OCI-LY1 (cell line): ENCODE measurements at regions not wholly inside any gene's neighbourhood (a gene's known extent, or its start where the extent isn't known, plus 50 kb on each side); places are given as distances from the start of the nearest gene placed in this dataset.

ENCODE experiments used
- CTCF ChIP-seq: fragments of 200-600 bp; sonication (generic), shearing (Covaris generic); IDR thresholded peaks from 2 replicates; pipeline ENCODE4 v1.5.1; 2017; ENCODE audit warnings: mild to moderate bottlenecking, antibody characterized with exemption, low read length, moderate library complexity, mixed read lengths
- EZH2 ChIP-seq: fragments of 200-600 bp; sonication (generic), shearing (Covaris generic); IDR thresholded peaks from 2 replicates; pipeline ENCODE4 v1.8.0; 2017; ENCODE audit warnings: borderline replicate concordance, mixed run types, mild to moderate bottlenecking, antibody characterized with exemption, low read length, moderate library complexity, mixed read lengths

GRCh38 chr5:87581661-87582060 lies 168.9 kb upstream of the CCNH start:
- no peak for TF ChIP-seq CTCF
- TF ChIP-seq EZH2 = no peak
